GM12875 (cell line): ENCODE measurements at regions not wholly inside any gene's neighbourhood (a gene's known extent, or its start where the extent isn't known, plus 50 kb on each side); places are given as distances from the start of the nearest gene placed in this dataset.

Experiments used
- H3K4me3 ChIP-seq: one replicate; pipeline ENCODE4 v1.5.1; 2011; ENCODE audit warnings: low read depth, low read length, control low read depth
- CTCF ChIP-seq: IDR thresholded peaks from 2 replicates; pipeline ENCODE4 v1.5.1; 2011; ENCODE audit warnings: low read depth, mild to moderate bottlenecking, control low read depth, inconsistent platforms, low read length, moderate library complexity, borderline replicate concordance; ENCODE audit not compliant: insufficient read depth

DNA sequence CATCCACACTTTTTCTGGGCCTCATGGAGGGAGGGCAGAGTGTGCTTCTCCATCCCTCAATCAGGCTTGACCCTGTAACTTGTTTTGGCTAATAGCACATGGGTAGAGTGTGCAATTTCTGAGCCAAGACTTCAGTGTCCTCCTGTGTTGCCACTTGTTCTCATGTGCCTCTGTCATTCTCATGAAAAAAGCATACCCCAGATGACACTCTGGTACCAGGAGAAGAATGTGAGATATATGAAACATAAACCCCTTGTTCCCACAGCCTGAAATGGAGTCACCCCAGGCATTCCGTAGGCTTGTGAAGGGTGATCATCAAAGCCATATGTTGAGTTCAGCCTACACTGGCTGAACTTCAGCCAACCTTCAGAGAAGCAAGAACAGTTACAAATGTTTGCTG lies 239.2 kb upstream of the MIR17HG start:
- H3K4me3 ChIP-seq: no peak overlapping the region
- TF ChIP-seq CTCF: no peak

DNA sequence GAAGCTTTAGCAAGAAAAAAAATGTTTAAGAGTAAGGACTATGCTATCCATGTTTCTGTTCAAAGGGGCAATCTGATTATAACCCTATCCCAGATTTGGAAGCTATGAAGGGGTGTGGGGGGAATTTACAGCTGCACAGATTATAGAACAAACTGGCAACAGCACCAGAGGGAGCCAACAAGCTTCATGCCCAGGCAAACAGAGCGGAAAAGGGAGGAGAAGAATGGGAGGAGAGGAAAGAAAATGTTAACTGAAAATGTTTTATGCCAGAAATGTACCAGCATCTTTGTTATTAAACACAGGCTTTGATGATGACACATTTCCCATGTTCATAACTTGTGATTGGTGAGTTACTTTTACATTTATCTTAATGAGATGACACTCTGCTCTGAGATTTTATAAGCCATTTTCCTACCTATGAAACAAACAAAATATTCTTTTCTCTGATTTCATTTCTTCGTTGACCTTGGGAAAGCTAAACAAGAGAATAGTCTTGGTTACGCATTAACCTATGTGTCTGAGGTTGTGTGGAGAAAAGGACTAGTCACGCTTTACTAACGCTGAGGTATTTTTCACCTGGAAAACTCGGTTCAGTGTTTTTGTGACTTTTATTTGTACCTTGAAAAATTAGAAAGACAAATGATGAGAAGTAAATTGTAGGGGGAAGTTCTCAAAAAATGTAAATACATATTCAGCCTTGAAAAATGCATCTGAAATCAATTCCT lies 235.8 kb upstream of the MIR17HG start:
- TF ChIP-seq CTCF: no peak
- no peak overlapping the region for H3K4me3 ChIP-seq

DNA sequence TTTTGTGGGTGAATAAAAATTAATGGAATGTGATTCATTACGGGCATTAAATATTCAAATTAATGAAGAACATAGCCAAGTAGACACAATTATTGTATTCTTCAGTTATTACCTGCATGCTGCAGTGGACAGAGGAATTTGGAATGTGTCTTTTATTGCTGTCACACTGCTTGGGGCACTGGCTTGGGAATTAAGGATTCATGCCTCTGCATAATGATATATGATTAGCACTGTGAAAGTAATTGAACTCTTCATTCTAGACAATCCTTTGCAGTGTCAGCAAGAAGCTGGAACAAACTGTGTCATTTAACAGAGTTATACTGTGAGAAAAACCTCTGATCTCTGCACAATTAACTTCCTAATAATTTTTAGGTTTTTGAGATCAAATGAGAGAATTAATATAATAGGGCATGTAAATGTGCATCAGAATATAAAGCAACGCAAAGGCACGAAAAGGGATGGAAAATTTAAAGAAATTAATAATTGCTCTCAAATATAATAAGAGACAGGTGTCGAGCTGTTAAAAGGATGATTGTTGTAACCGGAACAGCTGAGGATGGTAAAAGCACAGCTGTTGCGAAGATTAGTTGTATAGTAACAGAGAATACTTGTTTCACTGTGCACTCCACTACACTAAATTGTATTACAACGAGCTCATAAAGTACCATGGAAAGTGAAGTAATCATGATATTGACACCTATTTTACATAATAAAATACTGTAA lies 235.1 kb upstream of the MIR17HG start:
- TF ChIP-seq CTCF: no peak
- H3K4me3 ChIP-seq: no peak overlapping the region

GRCh38 chr13:91112924-91113277 lies 234.6 kb upstream of the MIR17HG start:
- H3K4me3 ChIP-seq: no peak overlapping the region
- TF ChIP-seq CTCF: no peak

DNA sequence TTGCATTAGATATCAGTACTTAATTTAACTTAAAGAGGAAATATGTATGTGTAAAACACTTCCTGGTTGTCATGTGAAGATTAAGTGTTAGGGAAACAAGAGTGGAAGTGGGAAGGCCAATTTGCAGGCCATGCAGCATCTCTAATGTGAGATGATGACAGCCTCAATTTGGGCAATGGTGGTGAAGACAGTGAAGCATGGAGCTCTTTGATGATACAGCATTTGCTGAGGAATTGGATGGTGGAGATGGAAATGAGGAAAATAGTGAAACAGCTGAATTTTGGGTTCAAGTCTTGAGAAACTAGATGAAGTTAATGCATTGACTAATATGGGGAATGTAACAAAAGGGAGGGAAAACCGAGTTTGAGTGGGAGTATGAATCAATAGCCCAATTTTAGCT lies 231.7 kb upstream of the MIR17HG start:
- no peak for TF ChIP-seq CTCF
- H3K4me3 ChIP-seq: no peak overlapping the region

GRCh38 chr13:91117351-91117750 lies 230.1 kb upstream of the MIR17HG start:
- no peak for TF ChIP-seq CTCF
- H3K4me3 ChIP-seq: no peak overlapping the region

GRCh38 chr13:91119643-91120042 lies 227.8 kb upstream of the MIR17HG start:
- H3K4me3 ChIP-seq: no peak overlapping the region
- TF ChIP-seq CTCF: no peak
